Upper lobe of left lung (tissue), 4 donors: ENCODE measurements at regions not wholly inside any gene's neighbourhood (a gene's known extent, or its start where the extent isn't known, plus 50 kb on each side); places are given as distances from the start of the nearest gene placed in this dataset.

ENCODE experiments used
- CTCF ChIP-seq, 6 experiments: fragments of 450-650 bp in 4 of 6; fragments of 200-600 bp in 2 of 6; sonication (generic) in 2 of 6; IDR thresholded peaks; one replicate each; pipeline ENCODE4 v1.5.1; 2016 to 2019; ENCODE audit warnings: antibody characterized with exemption in 6 of 6
- EP300 ChIP-seq, 4 donors: sonication (generic); formaldehyde crosslinking; IDR thresholded peaks; one replicate each; pipeline ENCODE4 v1.5.1; 2017; ENCODE audit warnings: antibody characterized with exemption in 4 of 4, control low read depth in 2 of 4
- POLR2A ChIP-seq, 4 donors: fragments of 450-650 bp; IDR thresholded peaks; one replicate each; pipeline ENCODE4 v1.5.1; 2016 to 2017; ENCODE audit warnings: antibody characterized with exemption in 4 of 4, mild to moderate bottlenecking in 2 of 4

GRCh38 chr13:103168901-103169508 lies 102.8 kb upstream of the SLC10A2 start:
- TF ChIP-seq POLR2A (IDR thresholded peaks at IDR 0.05) (no peak), CTCF (IDR thresholded peaks at IDR 0.05) (no peak), EP300 (IDR thresholded peaks at IDR 0.05) (no peak)
